Cardiac septum (tissue), 1 donor: ENCODE measurements at regions not wholly inside any gene's neighbourhood (a gene's known extent, or its start where the extent isn't known, plus 50 kb on each side); places are given as distances from the start of the nearest gene placed in this dataset.
A peak's percentile ranks its signal among the peaks of the same experiment; 100 is the strongest.
"Not testable (repeated sequence)": the region's sequence is repeated elsewhere in the genome, so short reads cannot be mapped to it uniquely, and the experiment has no call there.

Experiments
- DNase-seq: peaks from one replicate; pipeline ENCODE4 v3.0.0-alpha.2; 2020; ENCODE audit warnings: low spot score
- intact Hi-C: fragments of 100-400 bp; cut with DNase I; formaldehyde crosslinking; loops from one replicate; pipeline ENCODE4 v1.14.0; 2022
- donor health status: DM: no; HTN: no; CAD: no.

DNA sequence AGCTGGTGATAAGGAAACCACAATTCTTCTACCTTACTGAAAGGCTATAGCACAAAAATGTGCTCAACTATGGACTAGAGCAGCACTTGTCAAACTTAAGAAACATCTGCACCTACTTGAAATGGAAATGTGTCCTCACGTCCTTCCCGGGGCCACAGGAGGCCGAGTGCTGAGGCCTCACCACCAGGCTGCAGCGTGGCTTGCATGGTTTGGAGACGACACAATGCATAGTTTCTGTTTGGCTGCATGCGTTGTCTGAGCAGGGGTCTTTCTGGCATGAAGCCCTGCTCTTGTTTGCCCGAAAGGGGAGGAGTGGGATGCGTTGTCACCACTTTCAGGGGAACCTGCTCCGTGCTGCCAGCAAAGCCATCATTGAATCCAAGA, 228.8 kb downstream of the TTLL2 start:
- intact Hi-C loops, result no loop called here
- DNase-seq, result no peak

DNA sequence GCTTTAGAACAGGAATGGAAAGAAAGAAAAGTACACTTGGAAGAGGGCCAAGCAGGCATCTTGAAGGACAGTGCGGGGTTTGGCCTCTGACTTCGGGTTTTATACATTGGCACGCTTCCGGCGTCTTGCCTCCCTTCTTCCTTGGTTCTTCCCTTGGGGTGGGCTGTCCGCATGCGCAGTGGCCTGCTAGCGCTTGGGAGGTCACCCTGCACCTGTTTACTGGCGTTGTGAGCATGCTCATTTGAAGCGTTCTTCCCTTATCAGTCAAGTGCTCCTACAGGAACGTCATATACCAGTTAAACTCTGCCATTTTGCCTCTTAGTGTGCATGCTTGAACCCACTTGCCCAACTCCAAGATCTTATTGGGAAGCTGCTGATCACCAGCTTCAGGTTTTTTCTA, 230.0 kb downstream of the TTLL2 start:
- intact Hi-C loops, result no loop called here
- DNase-seq, result no peak

DNA sequence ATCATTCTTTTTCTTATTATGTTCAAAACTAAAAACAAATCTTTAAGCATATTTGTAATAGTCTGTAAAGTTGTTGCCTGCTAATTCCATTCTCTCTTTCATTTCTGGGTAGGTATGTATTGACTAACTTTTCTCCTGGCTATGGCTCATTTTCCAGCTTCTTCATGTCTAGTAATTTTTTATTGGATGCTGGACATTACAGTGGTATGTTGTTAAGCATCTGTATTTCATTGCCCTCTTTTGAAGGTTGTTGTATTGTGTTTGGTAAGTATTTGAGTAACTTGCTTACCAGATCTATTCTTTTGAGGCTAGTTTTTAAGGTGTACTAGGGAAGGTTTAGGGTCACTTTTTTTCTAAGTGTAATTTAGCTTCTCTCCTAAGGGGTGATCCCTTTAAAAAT, 230.9 kb downstream of the TTLL2 start:
- no peak for DNase-seq
- intact Hi-C loops, result no loop called here

DNA sequence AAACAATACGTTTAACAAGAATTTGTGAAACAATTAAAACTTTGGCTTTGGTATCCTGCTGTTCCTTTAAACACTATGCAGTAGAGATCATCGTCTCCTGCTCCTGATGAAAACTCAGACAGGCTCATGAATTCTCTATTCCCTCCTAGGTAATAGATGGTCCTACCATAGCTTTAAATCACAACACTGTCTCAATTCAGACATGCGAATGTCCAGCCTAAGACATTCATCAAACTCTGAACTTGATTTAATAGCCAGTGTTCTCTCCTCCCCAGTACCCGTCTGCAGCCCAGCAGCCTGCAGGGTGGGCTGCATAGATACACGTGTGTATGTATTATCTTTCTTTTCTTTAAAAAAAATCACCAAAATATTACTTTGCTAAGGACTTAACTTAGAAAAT, 232.8 kb downstream of the TTLL2 start:
- intact Hi-C loops, result no loop called here

DNA sequence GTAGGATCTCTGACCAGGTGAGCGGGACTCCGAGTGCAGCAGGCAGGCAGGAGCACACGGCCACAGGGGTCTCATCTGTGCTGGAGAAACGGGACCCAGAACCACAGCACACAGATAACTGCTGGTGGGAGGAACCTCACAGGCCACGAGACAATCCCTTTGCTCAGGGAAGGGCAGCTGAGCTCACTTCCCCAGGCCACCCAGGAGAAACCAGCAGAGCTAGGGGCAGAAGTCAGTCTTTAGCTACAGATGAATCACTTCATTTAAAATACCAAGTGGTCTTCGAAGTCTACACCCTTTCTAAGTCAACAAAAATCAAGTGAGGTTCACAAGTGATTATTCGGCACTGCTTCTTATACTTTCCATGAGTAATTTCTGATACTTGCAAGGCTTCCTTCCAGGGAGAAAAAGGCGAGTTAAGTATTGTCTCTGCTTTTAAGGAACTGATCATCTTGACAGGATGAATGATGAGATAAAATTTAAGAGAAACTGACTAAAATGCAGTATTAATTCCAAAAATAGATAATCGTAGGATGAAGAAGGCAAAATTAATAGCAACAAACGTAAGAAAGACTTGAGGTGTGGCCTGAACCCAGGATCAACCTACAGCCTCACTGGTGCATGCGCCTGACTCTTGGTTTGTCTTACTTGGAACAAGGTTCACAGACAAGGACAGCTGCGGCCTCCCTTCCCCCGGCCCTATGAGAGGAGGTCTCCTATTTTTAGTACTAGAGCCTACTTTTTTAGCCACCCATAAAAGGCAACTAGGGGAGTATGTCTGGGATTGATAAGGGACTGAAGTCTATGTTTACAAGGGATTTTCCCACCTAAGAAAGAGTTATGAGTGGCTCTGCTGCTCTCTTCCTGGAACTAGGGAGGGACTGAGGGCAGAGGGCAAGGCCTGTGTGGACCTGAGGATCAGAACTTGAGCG, 233.6 kb downstream of the TTLL2 start:
- DNase-seq, result no peak
- intact Hi-C loops, result no loop called here

More for the DNA sequence above, 232.8 kb downstream of the TTLL2 start:
- no peak for DNase-seq

DNA sequence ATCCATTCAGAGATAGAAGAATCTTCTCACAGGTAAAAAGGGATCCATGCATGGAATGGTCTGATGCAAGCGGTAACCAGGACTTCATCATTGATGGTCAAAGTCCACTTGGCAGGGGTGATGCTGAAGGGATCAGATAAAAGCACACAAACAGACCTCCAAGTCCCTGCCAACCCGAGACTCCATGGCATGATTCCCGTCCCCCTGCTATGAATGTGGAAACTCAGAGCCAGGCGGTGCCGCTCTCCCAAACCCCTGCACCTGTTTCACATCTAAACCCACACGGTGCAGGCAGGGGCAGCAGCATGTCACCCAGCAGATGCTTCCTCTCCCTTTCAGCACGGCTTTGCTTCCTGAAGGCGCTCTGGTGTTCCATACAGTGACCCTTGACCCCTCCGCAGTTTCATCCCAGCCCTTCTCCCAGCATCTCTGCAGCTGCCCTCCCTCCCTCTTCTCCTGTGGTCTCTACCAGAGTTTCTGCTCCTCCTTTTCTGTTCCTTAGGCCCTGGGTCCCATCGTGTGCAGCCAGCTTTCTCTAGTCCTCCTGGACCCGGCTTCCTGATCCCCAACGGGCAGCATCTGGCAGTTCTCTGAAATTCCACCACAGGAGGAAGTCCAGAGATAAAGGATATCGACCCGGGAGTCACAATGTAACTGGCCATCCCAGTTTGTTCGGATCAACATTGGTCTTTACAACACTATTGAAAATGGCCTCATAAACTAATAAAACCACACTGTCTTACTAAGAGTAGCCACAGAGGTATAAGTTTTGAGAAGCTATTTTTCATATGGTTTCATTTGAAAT, 235.0 kb downstream of the TTLL2 start:
- intact Hi-C loops, result no loop called here
- no peak for DNase-seq

DNA sequence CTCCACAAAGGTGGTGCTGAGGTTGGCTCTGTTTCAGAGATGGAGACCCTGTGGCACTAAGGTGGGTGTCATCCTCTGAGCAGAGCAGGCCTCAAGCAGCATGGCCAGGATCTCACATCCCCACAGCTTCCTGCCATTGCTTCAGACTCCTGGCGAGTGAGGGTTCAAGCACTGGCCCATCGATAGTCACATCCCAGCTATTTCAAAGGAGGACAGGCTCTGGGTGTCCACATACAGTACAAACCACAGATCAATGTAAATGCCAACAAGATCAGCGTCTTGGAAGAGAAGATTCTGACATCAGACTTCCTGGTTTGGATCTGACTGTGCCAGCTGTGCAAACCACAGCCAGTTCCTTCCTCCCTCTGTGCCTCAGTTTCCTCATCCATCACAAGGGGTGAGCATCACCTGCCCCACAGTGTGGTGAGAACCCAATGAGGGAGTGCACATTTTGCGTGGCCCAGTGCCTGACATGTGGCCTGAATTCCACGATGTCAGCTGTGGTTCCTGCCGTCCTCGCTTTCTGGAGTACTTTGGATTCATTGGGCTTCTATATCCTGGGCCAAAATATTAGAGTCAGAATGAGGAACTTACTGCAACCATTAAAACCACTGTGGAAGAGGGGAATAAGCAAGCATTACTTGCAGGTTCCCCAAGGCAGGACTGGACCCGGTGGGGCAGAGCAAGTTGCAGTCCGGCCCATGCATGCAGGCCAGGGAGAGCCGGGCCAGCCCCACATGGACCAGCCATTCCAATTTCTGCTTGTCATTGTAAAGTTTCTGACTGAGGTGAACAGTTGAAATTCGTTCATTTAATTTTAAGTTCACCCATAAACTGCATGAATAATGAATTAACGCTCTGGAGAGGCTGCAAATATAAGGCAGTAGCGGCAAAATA, 236.0 kb downstream of the TTLL2 start:
- DNase-seq, result no peak
- intact Hi-C loops, result no loop called here

DNA sequence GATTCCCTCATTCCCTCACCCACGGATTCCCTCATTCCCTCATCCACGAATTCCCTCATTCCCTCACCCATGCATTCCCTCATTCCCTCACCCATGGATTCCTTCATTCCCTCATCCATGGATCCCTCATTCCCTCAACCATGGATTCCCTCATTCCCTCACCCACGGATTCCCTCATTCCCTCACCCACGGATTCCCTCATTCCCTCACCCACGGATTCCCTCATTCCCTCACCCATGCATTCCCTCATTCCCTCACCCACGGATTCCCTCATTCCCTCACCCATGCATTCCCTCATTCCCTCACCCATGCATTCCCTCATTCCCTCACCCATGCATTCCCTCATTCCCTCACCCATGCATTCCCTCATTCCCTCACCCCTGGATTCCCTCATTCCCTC, 238.0 kb downstream of the TTLL2 start:
- DNase-seq, intact Hi-C loops: not testable (repeated sequence)

DNA sequence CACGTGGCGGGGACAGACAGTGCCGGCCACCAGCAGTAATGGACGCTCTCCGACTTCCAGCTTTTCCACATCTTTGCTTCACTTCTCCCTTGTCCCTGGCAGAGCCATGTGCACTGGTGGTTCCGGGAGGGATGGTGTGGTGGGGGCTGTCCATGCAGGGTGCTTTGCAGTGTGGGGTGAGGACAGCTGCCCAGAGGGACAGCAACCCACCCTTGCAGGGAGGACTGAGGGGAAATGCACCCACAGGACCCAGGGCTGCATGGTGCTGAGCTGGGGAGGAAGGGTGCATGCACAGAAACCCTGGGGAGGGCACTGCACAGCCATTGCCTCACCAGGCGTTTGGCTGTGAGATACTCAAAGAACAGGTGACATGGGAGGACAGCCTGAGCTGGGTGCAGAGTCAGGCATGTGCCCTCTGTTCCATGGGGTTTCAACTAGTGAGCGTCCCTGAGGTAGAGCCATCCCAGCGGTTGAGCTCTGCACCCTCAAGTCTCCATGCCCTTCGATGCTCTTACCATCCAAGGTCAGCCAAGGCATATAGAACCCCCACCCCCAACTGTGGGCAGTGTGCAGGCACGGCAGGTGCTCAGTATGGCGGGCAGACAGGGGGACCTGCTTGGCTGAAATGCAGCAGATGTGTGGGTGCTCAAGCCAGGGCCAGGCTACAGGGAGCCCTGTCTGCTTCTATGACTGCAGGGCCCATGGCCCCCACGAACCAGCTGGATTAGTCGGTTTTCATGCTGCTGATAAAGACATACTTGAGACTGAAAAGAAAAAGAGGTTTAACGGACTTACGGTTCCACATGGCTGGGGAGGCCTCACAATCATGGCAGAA, 239.7 kb downstream of the TTLL2 start:
- no peak for DNase-seq
- intact Hi-C loops, result no loop called here

DNA sequence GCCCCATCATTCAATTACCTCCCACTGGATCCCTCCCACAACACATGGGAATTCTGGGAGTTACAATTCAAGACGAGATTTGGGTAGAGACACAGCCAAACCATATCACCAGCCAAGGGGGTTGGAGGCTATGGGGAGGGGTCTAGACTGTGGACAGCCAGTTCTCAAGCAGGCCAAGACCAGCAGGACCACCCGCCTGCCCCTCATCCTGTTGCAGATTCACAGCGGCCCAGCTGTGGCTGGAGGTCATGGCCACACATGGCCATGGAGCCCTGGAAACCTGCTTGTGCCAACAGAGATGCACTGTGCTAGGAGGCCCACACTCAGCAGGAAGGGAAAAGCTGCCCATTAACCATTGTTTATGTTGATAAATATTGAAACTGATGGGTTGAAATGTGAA, 240.5 kb downstream of the TTLL2 start:
- DNase-seq, result no peak
- intact Hi-C loops, result no loop called here

DNA sequence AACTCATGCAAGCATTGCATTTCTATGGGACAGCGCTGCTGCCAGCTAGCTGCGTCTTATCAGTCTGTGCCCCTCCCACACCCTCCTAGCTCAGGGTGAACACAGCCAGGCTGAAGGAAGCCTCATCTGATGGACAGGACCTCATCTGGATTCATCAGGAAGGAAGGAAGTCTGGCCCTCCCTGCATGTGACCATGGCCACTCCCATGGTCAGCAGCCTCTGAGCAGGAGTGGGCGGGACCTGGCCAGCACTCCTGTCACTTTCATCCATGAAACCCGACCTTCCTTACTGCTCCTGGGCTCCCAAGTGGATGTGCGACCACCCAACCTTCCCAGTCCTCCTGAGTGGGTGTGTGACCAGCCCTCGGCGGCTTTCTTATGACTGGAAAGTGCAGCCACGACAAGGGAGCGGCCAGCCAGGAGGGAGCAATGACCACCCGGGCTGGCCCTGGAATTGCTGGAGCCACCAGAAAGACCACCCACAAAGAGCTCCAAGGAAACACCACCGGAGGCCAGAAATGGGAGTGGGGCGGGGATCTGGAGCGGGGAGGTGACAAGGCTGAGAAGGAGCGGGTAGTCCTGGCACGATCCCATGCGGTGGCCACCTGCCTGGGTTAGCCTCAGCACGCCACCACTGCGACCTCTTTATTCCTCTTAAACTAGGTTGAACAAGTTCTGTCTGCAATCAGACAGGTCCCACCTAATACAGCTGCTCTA, 241.2 kb downstream of the TTLL2 start:
- peak; percentile 77 for DNase-seq
- intact Hi-C loops, result no loop called here

DNA sequence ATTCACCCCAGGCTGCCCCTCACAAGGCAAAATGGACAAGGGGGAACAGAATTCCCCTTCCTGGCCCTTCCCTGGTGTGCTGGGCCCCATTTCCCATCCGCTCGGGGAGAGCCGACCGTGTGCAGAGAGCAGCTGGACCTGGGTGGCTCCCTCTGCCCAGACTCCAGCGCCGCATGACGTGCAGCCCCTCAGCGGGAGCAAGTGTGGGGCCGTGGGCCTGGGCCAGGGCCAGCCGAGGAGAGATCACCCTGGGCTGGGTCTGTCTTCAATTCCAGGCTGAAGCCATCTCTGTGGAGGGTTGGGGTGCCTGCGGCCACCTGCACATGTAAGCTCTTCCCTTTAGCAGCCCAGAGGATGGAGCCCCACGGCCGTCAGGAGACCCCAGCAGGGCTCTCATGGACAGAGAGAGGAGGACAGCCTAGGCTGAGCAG, 241.8 kb downstream of the TTLL2 start:
- intact Hi-C loops, result no loop called here
- DNase-seq, result peak; percentile 73

DNA sequence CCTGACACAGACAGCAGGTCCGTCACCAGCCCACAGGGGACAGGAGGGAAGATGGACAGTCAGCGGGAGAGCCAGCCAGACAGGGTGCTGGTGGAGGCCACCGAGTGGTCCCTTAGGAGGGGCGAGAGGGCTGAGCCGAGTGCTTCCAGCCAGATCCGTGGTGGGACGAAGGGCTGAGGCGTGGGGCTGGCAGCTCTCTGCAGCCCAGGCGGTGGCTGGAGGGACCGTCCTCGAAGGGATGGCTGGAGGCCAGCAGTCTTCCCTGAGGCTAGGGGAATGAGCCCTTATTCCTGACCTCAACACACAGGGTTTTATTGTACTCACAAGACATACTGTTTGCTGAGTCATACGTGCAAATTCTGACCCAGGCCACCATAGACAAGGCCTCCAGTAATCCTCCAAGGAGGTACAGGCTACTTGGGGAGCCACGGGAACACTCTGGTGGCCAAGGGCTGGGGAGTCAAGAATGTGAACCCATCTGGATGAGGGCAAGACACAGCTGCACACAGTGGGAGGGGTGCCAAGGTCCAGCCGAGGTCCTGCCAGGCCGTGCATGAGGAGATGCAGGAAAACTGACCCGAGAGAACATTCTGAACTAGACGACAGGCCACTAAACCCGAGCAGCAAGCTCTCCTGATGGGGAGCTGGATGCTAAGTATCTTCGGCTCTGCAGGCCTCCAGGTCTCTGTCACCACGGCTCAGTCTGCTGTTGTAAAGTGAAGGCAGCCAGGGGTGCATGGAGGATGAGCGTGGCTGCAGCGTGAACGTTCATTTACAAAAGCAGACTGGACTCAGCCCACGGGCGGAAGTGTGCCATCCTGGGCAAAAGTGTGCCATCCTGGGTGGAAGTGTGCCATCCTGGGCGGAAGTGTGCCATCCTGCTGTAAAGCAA, 242.5 kb downstream of the TTLL2 start:
- intact Hi-C loops, result no loop called here
- peak; percentile 72 for DNase-seq

DNA sequence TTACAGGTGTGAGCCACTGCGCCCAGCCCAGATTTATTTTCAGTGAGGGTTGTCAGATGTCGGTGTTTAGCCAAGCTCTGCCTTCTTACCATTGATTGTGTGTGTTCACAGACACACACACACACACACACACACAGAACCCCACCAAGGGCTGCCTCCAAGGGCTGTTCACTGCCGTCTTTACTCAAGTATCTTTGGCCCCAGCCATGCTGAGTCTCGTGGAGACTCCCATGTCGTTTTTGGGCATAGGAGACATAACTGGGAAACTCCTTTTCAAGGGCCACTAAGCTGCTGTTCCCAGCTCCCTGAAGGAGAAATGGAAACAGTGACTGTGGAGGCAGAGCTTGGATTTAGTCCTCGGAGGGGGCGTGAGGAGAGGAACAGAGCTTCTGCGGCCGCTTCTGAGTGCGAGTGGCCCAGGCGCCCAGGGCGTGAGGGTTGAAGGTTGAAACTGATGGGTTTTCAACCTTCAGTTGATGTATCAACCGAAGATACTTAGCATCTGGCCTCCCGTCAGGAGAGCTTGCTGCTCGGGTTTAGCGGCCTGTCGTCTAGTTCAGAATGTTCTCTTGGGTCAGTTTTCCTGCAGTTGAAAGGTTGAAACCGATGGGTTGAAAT, 243.6 kb downstream of the TTLL2 start:
- intact Hi-C loops, result no loop called here
- peak; percentile 58 for DNase-seq

DNA sequence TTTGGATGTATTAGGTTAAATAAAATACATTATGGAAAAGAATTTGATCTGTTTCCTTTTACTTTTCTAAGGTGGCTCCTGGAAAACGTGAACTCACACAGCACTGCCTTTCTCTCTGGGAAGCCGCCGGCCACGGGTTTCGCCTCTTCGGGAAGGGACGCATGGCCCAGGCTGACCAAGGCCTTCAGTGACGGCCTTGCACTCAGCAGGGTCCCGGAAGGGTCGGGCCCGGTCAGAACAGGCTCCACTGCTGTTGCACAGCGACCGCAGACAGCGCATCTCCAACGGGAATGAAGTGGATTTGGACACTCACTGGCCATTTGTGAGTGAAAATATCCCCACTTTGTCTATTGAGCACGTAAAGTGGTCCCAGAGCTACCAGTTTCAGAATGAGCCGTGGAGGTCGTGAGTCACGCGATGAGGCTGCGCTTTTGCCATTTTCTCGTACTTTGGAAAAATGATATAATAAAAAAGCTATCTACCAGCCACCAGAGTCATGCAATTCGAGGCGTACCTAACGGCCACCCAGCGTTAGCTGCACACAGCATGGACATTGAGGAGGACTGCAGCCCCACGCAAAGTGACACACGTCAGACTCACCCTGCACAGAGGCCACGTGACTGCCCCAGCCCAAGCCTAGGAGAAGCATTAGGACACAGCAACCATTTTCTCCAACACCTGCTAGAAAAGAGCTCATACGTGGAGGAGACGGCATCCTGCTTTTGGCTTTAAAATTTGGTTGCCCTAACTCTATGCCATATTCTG, 244.3 kb downstream of the TTLL2 start:
- DNase-seq, result peak; percentile 70
- intact Hi-C loops, result no loop called here

DNA sequence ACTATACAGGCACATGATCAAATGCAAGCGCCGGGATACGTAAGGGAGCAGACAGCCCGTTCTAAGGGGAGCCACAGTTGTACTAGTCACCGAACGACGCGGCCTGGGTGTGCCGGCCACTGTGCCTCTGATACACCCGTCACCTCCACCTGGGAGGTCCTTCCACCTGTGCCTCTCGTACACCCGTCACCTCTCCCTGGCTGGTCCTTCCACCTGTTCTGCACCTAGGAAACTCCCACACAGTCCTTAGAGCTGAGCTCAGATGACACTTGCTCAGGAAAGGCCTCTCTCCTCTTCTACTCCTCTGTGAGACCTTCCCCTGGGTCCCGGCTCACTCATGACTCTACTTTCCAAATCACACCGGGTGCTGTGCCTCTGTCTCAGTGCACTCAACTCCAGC, 245.0 kb downstream of the TTLL2 start:
- intact Hi-C loops, result no loop called here
- peak; percentile 20 for DNase-seq
